HTR-8/SVneo (cell line): ENCODE measurements at regions not wholly inside any gene's neighbourhood (a gene's known extent, or its start where the extent isn't known, plus 50 kb on each side); places are given as distances from the start of the nearest gene placed in this dataset.
"Not testable (repeated sequence)": the region's sequence is repeated elsewhere in the genome, so short reads cannot be mapped to it uniquely, and the experiment has no call there.

Experiments used
- DNase-seq: peaks from one replicate; pipeline ENCODE4 v3.0.0; 2011; ENCODE audit warnings: low spot score, mixed read lengths; ENCODE audit not compliant: insufficient read length
- FAIRE-seq: peaks from 2 replicates; lab custom pipeline; 2011; peaks lifted over from hg19 to GRCh38; lab: Jason Lieb, UNC

GRCh38 chr3:174441588-174442301 lies 417.4 kb upstream of the NAALADL2 start:
- no peak for FAIRE-seq

GRCh38 chr3:174442302-174442682 lies 416.8 kb upstream of the NAALADL2 start:
- DNase-seq = no peak
- no peak for FAIRE-seq

More at GRCh38 chr3:174441588-174442301, 417.4 kb upstream of the NAALADL2 start:
- DNase-seq = peak; percentile 14

GRCh38 chr3:174444391-174444790 lies 414.7 kb upstream of the NAALADL2 start:
- no peak for DNase-seq
- peak; percentile 28 for FAIRE-seq

GRCh38 chr3:174457758-174458157 lies 401.4 kb upstream of the NAALADL2 start:
- no peak for FAIRE-seq
- no peak for DNase-seq

GRCh38 chr3:174460831-174461230 lies 398.3 kb upstream of the NAALADL2 start:
- DNase-seq (no peak), FAIRE-seq (no peak)

- FAIRE-seq = no peak
These were observed 396.2 kb upstream of the NAALADL2 start for GRCh38 chr3:174462916-174463315.

GRCh38 chr3:174465177-174465576 lies 394.0 kb upstream of the NAALADL2 start:
- DNase-seq (no peak), FAIRE-seq (no peak)

More at GRCh38 chr3:174462916-174463315, 396.2 kb upstream of the NAALADL2 start:
- DNase-seq = no peak

GRCh38 chr3:174466471-174467054 lies 392.6 kb upstream of the NAALADL2 start:
- DNase-seq (no peak), FAIRE-seq (no peak)

- DNase-seq (no peak), FAIRE-seq (no peak)
These were observed 381.6 kb upstream of the NAALADL2 start for GRCh38 chr3:174477491-174477890.

GRCh38 chr3:174480767-174481166 lies 378.4 kb upstream of the NAALADL2 start:
- FAIRE-seq = no peak
- no peak for DNase-seq

- no peak for DNase-seq
- no peak for FAIRE-seq
These were observed 376.6 kb upstream of the NAALADL2 start for GRCh38 chr3:174482541-174482940.

- DNase-seq (no peak), FAIRE-seq (no peak)
These were observed 375.9 kb upstream of the NAALADL2 start for GRCh38 chr3:174483254-174483653.

- not testable (repeated sequence) for DNase-seq, FAIRE-seq
These were observed 375.3 kb upstream of the NAALADL2 start for GRCh38 chr3:174483856-174484255.

GRCh38 chr3:174488527-174488926 lies 370.6 kb upstream of the NAALADL2 start:
- DNase-seq (no peak), FAIRE-seq (no peak)

GRCh38 chr3:174495311-174495710 lies 363.8 kb upstream of the NAALADL2 start:
- FAIRE-seq (no peak), DNase-seq (no peak)

- no peak for FAIRE-seq
- no peak for DNase-seq
These were observed 363.2 kb upstream of the NAALADL2 start for GRCh38 chr3:174495928-174496327.

- no peak for FAIRE-seq
- DNase-seq = no peak
These were observed 360.5 kb upstream of the NAALADL2 start for GRCh38 chr3:174498638-174499037.

- FAIRE-seq (no peak), DNase-seq (no peak)
These were observed 353.9 kb upstream of the NAALADL2 start for GRCh38 chr3:174505266-174505665.

- FAIRE-seq = no peak
- no peak for DNase-seq
These were observed 334.9 kb upstream of the NAALADL2 start for GRCh38 chr3:174524203-174524602.

GRCh38 chr3:174529298-174529697 lies 329.8 kb upstream of the NAALADL2 start:
- DNase-seq (no peak), FAIRE-seq (no peak)

- DNase-seq = no peak
These were observed 327.7 kb upstream of the NAALADL2 start for GRCh38 chr3:174531262-174531982.

More at GRCh38 chr3:174531262-174531982, 327.7 kb upstream of the NAALADL2 start:
- FAIRE-seq = no peak
